Activated T-cell treated with anti-CD3 and anti-CD28 coated beads, Interleukin-2, amount 50 U/mL, for 72 hours (primary cell): ENCODE measurements at regions not wholly inside any gene's neighbourhood (a gene's known extent, or its start where the extent isn't known, plus 50 kb on each side); places are given as distances from the start of the nearest gene placed in this dataset.
"Not testable (repeated sequence)": the region's sequence is repeated elsewhere in the genome, so short reads cannot be mapped to it uniquely, and the experiment has no call there.

Experiments
- ATAC-seq, 2 donors: fragments of 150-1000 bp; cut with Tn5 transposase; replicated peaks in 1 of 2; 2 replicates each; pipeline ENCODE4 v1.10.0; 2021; ENCODE audit warnings: moderate library complexity in 2 of 2, mild to moderate bottlenecking in 1 of 2
- DNase-seq, 2 donors: peaks; one replicate each; pipeline ENCODE4 v3.0.0; 2021 to 2022; ENCODE audit warnings: mixed read lengths in 1 of 2
- H3K27ac Mint-ChIP-seq: one replicate; pipeline ENCODE4 v1.8.0; 2022; ENCODE audit warnings: mild to moderate bottlenecking, moderate library complexity, mixed read lengths
- H3K27me3 Mint-ChIP-seq: one replicate; pipeline ENCODE4 v1.8.0; 2022; ENCODE audit warnings: low read depth, mixed read lengths
- H3K36me3 Mint-ChIP-seq, 2 donors: one replicate each; pipeline ENCODE4 v1.8.0; 2022; ENCODE audit warnings: mixed read lengths in 2 of 2, mild to moderate bottlenecking in 1 of 2; ENCODE audit not compliant: insufficient read depth in 2 of 2
- H3K4me1 Mint-ChIP-seq: one replicate; pipeline ENCODE4 v1.8.0; 2022; ENCODE audit warnings: low read depth, mixed read lengths
- H3K4me3 Mint-ChIP-seq, 2 donors: one replicate each; pipeline ENCODE4 v1.8.0; 2022; ENCODE audit warnings: mild to moderate bottlenecking in 2 of 2, mixed read lengths in 2 of 2, moderate library complexity in 2 of 2
- H3K9me3 Mint-ChIP-seq, 2 donors: one replicate each; pipeline ENCODE4 v1.8.0; 2022; ENCODE audit warnings: mixed read lengths in 2 of 2

- no peaks in the 10 kb centered on the region for H3K36me3 Mint-ChIP-seq
- H3K4me3 Mint-ChIP-seq = no peak overlapping the region
- ATAC-seq (no peak), DNase-seq (no peak)
- peaks cover 7% of the 10 kb centered on the region for H3K27me3 Mint-ChIP-seq
- H3K9me3 Mint-ChIP-seq = no peaks in the 10 kb centered on the region
- H3K27ac Mint-ChIP-seq = no peak overlapping the region
- no peaks in the 10 kb centered on the region for H3K4me1 Mint-ChIP-seq
Measured at GRCh38 chr18:49731860-49732311, 81.4 kb downstream of the ACAA2 start.

DNA sequence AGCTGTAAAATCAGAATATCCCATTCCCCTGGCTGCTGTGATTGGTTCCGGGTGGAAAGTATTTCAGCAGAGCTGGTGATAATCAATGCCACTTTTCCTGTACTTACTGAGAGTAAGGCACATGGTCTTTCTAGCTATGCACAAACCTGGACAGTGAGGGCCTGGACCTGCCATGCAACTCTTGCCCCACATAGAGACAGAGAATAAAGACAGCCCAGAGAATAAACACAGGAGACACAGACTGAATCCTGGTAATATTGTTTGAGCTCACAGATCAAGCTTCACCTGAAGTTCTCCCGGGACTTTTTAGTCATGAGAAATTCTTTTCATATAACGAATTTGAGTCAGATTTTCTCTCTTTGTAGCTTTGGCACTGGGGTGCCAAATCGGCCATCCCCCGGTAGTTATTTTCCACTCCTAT is 81.9 kb downstream of the ACAA2 start:
- no peak for ATAC-seq
- Mint-ChIP-seq H3K36me3 (no peaks in the 10 kb centered on the region), H3K9me3 (no peaks in the 10 kb centered on the region), H3K27ac (no peak overlapping the region), H3K27me3 (peaks cover 7% of the 10 kb centered on the region), H3K4me3 (no peak overlapping the region), H3K4me1 (no peaks in the 10 kb centered on the region)
- no peak for DNase-seq

DNA sequence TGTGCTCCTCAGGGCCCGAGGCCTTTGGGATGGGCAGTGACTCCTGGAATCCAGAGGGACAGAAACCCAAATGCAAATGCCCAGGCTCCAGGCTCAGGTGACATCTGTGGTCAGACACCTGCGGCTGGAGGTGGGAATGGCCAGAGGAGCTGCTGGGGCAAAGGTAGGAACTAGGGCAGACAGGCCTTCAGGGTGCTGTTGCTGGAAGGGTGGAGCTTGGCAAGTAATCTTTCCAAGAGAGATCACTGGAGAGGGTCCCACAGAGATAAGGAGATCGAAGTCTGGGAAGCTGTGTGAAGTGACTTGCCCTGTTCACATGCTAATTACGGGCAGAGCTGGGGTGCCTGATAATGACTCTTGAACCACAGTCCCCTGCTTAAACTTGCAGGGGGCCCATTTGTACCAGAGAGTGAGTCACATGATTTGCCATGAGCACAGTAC is 82.4 kb downstream of the ACAA2 start:
- no peaks in the 10 kb centered on the region for H3K36me3 Mint-ChIP-seq
- H3K27me3 Mint-ChIP-seq = peaks cover 9% of the 10 kb centered on the region
- no peak overlapping the region for H3K27ac Mint-ChIP-seq
- ATAC-seq (no peak), DNase-seq (no peak)
- H3K9me3 Mint-ChIP-seq = no peaks in the 10 kb centered on the region
- H3K4me1 Mint-ChIP-seq = no peaks in the 10 kb centered on the region
- no peak overlapping the region for H3K4me3 Mint-ChIP-seq

- no peak overlapping the region for H3K4me3 Mint-ChIP-seq
- H3K9me3 Mint-ChIP-seq = no peaks in the 10 kb centered on the region
- peak in 1 of 2 donors; percentile 34 for ATAC-seq
- H3K27ac Mint-ChIP-seq = no peak overlapping the region
- H3K36me3 Mint-ChIP-seq = no peaks in the 10 kb centered on the region
- H3K27me3 Mint-ChIP-seq = peaks cover 18% of the 10 kb centered on the region
- peaks cover 7% of the 10 kb centered on the region for H3K4me1 Mint-ChIP-seq
- DNase-seq = peak; percentile 57 to 66
Measured at GRCh38 chr18:49728542-49728941, 84.8 kb downstream of the ACAA2 start.

DNA sequence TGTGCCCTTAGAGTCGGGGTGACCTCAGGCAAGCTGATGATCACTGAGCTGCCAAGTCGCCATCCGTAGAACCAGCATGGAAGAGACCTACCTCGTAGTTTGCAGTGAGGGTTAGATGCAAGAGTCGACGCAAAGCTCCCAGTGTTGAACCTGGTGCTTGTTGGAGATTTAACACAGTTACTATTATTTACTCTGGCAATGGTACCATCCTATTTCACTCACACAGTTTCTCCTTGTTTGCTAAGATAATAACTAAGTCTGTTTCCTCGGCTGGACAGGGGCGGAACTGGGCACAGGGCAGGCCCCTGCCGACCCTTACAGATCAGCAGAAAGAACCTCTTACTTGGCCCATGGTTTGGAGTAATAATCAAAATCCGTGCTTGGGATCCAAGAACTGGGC is 85.5 kb downstream of the ACAA2 start:
- DNase-seq (no peak), ATAC-seq (no peak)
- no peak overlapping the region for H3K4me3 Mint-ChIP-seq
- H3K27me3 Mint-ChIP-seq = peaks cover 18% of the 10 kb centered on the region
- H3K36me3 Mint-ChIP-seq = no peaks in the 10 kb centered on the region
- no peaks in the 10 kb centered on the region for H3K9me3 Mint-ChIP-seq
- peaks cover 14% of the 10 kb centered on the region for H3K4me1 Mint-ChIP-seq
- no peak overlapping the region for H3K27ac Mint-ChIP-seq

- Mint-ChIP-seq H3K9me3 (no peaks in the 10 kb centered on the region), H3K36me3 (no peaks in the 10 kb centered on the region), H3K4me3 (no peak overlapping the region), H3K27me3 (peaks cover 29% of the 10 kb centered on the region), H3K4me1 (peaks cover 15% of the 10 kb centered on the region), H3K27ac (no peak overlapping the region)
- DNase-seq (no peak), ATAC-seq (no peak)
Measured at GRCh38 chr18:49726675-49726963, 86.7 kb downstream of the ACAA2 start.

DNA sequence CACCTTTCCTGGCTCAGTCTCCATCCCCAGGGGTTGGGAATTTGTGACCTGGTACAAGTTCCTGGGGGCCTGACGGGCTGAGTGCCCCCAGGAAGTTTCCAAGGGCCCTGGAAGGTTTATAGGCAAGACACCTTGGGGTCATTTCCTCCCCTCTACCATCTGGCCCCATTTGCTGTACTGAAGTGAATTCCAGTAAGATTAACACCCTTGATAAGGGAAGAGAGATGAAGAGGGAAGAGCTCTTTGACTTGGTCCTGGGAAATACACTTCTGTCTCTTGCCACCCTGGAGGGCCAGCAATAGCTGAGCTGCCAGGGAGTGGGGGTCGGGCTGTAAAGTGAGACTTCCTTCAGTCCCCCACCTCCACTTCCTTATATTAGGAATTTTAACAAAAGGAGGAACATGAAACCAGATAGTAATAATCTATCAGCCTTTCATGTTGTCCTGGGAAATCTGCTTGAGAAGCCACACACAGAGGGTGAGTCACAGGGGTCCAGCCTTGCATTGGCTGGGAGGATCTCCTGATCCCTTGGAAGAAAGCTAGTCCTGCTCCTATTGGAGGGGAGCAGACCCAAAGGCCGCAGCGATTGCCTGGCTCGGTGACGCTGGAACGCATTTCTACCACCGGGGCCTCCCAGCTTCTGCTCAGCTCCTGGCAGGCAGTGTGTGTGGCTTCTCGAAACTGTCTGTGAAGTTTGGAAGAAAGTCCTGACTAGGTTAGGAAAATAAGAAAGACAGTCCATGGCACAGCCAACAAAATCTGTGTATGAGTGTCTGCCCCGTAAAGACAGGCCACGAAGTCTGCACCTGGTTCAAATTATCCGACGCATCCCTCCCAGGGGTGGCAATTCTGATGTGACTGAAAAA is 87.3 kb downstream of the ACAA2 start:
- H3K27me3 Mint-ChIP-seq = peaks cover 34% of the 10 kb centered on the region
- peaks cover 15% of the 10 kb centered on the region for H3K4me1 Mint-ChIP-seq
- DNase-seq = no peak
- H3K9me3 Mint-ChIP-seq = no peaks in the 10 kb centered on the region
- ATAC-seq = no peak
- H3K27ac Mint-ChIP-seq = no peak overlapping the region
- no peak overlapping the region for H3K4me3 Mint-ChIP-seq
- H3K36me3 Mint-ChIP-seq = no peaks in the 10 kb centered on the region

GRCh38 chr18:49723648-49724180 is 89.6 kb downstream of the ACAA2 start:
- H3K27me3 Mint-ChIP-seq = peaks cover 34% of the 10 kb centered on the region
- H3K4me3 Mint-ChIP-seq = peak overlapping the region; percentile 52 to 81
- H3K9me3 Mint-ChIP-seq = no peaks in the 10 kb centered on the region
- DNase-seq (peak; percentile 53 to 60), ATAC-seq (peak; percentile 96 to 97)
- H3K4me1 Mint-ChIP-seq = peaks cover 15% of the 10 kb centered on the region
- H3K27ac Mint-ChIP-seq = peak overlapping the region; percentile 54
- no peaks in the 10 kb centered on the region for H3K36me3 Mint-ChIP-seq

DNA sequence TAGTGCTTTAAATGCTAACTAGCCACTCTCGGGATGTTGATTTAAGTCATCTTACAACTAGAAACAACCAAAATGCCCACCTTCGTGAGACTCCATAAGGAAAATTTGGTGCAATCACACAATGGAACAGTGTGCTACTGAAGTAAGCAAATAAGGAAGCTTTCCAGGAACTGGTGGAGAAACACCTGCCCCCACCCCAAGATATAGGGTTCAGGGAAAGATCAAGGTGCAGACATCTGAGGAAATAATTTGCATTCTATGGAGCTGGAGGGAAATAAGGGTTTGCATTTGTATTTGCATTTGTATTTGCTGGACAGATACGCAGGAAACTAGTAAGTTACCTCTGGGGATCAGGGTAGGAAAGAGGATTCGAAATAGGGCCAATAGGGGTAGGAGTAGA is 90.9 kb downstream of the ACAA2 start:
- H3K27me3 Mint-ChIP-seq = peaks cover 41% of the 10 kb centered on the region
- DNase-seq (no peak), ATAC-seq (no peak)
- H3K36me3 Mint-ChIP-seq = no peaks in the 10 kb centered on the region
- H3K27ac Mint-ChIP-seq = no peak overlapping the region
- peaks cover 0 to 3% of the 10 kb centered on the region in 2 donors for H3K9me3 Mint-ChIP-seq
- no peak overlapping the region for H3K4me3 Mint-ChIP-seq
- peaks cover 15% of the 10 kb centered on the region for H3K4me1 Mint-ChIP-seq

GRCh38 chr18:49721981-49722380 is 91.4 kb downstream of the ACAA2 start:
- DNase-seq = no peak
- H3K4me3 Mint-ChIP-seq = no peak overlapping the region
- no peaks in the 10 kb centered on the region for H3K36me3 Mint-ChIP-seq

GRCh38 chr18:49720944-49721343 is 92.4 kb downstream of the ACAA2 start:
- not testable (repeated sequence) for H3K36me3 Mint-ChIP-seq, DNase-seq, H3K4me3 Mint-ChIP-seq, ATAC-seq, H3K9me3 Mint-ChIP-seq, H3K27ac Mint-ChIP-seq
- Mint-ChIP-seq H3K27me3 (peaks cover 34% of the 10 kb centered on the region), H3K4me1 (peaks cover 15% of the 10 kb centered on the region)

More at GRCh38 chr18:49721981-49722380, 91.4 kb downstream of the ACAA2 start:
- ATAC-seq = no peak
- peaks cover 0 to 3% of the 10 kb centered on the region in 2 donors for H3K9me3 Mint-ChIP-seq
- H3K27ac Mint-ChIP-seq = no peak overlapping the region
- H3K4me1 Mint-ChIP-seq = peaks cover 15% of the 10 kb centered on the region
- peaks cover 43% of the 10 kb centered on the region for H3K27me3 Mint-ChIP-seq

GRCh38 chr18:49717617-49718016 is 95.7 kb downstream of the ACAA2 start:
- Mint-ChIP-seq H3K4me1 (no peaks in the 10 kb centered on the region), H3K27me3 (peaks cover 49% of the 10 kb centered on the region), H3K27ac (no peak overlapping the region), H3K4me3 (no peak overlapping the region), H3K9me3 (peaks cover 5 to 6% of the 10 kb centered on the region in 2 donors), H3K36me3 (peaks cover 1 to 4% of the 10 kb centered on the region in 2 donors)
- DNase-seq (no peak), ATAC-seq (no peak)

DNA sequence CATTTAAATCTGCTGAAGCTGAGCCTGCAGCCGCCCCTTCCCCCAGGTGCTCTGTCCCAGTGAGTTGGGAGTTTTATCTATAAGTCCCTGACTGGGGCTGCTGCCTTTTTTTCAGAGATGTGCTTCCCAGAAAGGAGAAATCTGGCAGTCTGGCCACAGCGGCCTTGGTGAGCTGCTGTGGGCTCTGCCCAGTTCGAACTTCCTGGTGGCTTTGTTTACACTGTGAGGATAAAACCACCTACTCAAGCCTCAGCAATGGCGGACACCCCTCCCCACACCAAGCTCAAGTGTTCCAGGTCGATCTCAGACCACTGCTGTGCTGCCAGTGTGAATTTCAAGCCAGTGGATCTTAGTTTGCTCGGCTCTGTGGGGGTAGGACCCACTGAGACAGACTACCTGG is 97.3 kb downstream of the ACAA2 start:
- Mint-ChIP-seq H3K27ac (no peak overlapping the region), H3K27me3 (peaks cover 34% of the 10 kb centered on the region), H3K4me3 (no peak overlapping the region), H3K9me3 (peaks cover 5 to 6% of the 10 kb centered on the region in 2 donors), H3K36me3 (peaks cover 1 to 4% of the 10 kb centered on the region in 2 donors), H3K4me1 (no peaks in the 10 kb centered on the region)
- DNase-seq (no peak), ATAC-seq (no peak)

GRCh38 chr18:49709347-49709690 is 104.0 kb downstream of the ACAA2 start:
- DNase-seq (no peak), ATAC-seq (no peak)
- H3K4me3 Mint-ChIP-seq = no peak overlapping the region
- H3K27me3 Mint-ChIP-seq = peaks cover 22% of the 10 kb centered on the region
- no peaks in the 10 kb centered on the region for H3K36me3 Mint-ChIP-seq
- H3K27ac Mint-ChIP-seq = no peak overlapping the region
- H3K4me1 Mint-ChIP-seq = no peaks in the 10 kb centered on the region
- H3K9me3 Mint-ChIP-seq = peaks cover 0 to 3% of the 10 kb centered on the region in 2 donors
